22Rv1 (cell line): ENCODE measurements at regions not wholly inside any gene's neighbourhood (a gene's known extent, or its start where the extent isn't known, plus 50 kb on each side); places are given as distances from the start of the nearest gene placed in this dataset.

ENCODE experiments used
- CTCF ChIP-seq: fragments of 450-650 bp; IDR thresholded peaks from 2 replicates; pipeline ENCODE4 v1.5.1; 2017; ENCODE audit warnings: mild to moderate bottlenecking
- ZFX ChIP-seq: fragments of 450-650 bp; IDR thresholded peaks from 2 replicates; pipeline ENCODE4 v1.6.1; 2017; ENCODE audit warnings: antibody characterized with exemption, borderline replicate concordance

- TF ChIP-seq CTCF (no peak), ZFX (no peak)
Observed at GRCh38 chrX:34503119-34503518, 154.0 kb downstream of the TMEM47 start.
